ENCODE measurements at regions not wholly inside any gene's neighbourhood (a gene's known extent, or its start where the extent isn't known, plus 50 kb on each side); places are given as distances from the start of the nearest gene placed in this dataset.

DNA sequence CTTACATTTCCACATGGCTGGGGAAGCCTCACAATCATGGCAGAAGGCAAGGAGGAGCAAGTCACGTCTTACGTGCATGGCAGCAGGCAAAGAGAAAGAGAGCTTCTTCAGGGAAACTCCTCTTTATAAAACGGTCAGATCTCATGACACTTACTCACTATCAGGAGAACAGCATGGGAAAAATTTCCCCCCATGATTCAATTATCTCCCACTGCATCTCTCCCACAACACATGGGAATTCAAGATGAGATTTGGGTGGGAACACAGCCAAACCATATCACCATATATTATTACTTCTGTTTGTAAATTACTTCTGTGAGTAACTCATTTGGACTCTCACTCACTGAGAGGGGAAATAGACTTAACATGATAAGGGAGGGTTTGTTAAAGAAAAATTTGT, 1496.8 kb upstream of the TMEM132C start:
- H3K4me3 ChIP-seq = no peak overlapping the region
- H3K27ac ChIP-seq = no peak overlapping the region
- no peaks in the 10 kb centered on the region for H3K4me1 ChIP-seq
- TF ChIP-seq, protein P1, sequence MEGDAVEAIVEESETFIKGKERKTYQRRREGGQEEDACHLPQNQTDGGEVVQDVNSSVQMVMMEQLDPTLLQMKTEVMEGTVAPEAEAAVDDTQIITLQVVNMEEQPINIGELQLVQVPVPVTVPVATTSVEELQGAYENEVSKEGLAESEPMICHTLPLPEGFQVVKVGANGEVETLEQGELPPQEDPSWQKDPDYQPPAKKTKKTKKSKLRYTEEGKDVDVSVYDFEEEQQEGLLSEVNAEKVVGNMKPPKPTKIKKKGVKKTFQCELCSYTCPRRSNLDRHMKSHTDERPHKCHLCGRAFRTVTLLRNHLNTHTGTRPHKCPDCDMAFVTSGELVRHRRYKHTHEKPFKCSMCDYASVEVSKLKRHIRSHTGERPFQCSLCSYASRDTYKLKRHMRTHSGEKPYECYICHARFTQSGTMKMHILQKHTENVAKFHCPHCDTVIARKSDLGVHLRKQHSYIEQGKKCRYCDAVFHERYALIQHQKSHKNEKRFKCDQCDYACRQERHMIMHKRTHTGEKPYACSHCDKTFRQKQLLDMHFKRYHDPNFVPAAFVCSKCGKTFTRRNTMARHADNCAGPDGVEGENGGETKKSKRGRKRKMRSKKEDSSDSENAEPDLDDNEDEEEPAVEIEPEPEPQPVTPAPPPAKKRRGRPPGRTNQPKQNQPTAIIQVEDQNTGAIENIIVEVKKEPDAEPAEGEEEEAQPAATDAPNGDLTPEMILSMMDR (IDR thresholded peaks at IDR 0.05) = no peak
- no peak for TF ChIP-seq POLR2A (IDR thresholded peaks at IDR 0.05)
- no peak for DNase-seq
- H3K9me3 ChIP-seq = peaks cover 0 to 6% (median under 1%) of the 10 kb centered on the region in 4 donors
- no peaks in the 10 kb centered on the region for H3K27me3 ChIP-seq
- no peaks in the 10 kb centered on the region for H3K36me3 ChIP-seq

DNA sequence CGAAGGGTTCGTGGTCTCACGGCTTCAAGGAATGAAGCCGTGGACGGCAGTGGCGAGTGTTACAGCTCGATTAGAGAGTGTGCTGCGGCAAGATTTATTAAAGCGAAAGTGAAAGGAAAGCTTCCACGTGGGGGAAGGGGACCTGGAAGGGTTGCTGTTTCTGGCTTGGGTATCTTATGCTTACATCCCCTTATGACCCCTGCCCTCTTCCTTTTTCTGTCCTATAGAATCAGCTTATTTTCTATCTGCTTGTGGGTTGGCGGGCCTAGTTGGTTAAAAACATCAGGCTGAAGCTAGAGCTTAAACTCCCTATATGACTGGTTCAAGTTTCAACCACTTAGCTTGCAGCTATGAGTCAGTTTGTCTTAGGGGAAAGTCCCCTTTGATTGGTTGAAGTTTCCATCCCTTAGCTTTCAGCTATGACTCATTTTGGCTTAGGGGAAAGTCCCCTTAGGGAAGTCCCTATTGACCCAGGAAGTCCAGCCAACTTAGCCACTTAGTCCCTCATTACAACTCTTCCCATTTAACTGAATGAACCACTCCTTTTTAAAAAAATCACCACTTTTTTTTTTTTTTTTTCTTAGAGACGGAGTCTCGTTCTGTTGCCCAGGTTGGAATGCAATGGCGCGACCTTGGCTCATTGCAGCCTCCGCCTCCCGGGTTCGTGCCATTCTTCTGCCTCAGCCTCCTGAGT, 1494.7 kb upstream of the TMEM132C start:
- peak in 2 of 3 donors; percentile 31 to 71 for DNase-seq
- Histone ChIP-seq H3K4me1 (no peaks in the 10 kb centered on the region), H3K9me3 (peaks cover 0 to 2% (median 0%) of the 10 kb centered on the region in 4 donors), H3K36me3 (no peaks in the 10 kb centered on the region), H3K27me3 (no peaks in the 10 kb centered on the region), H3K4me3 (peak overlapping the region; percentile 23 to 43 (median 38)), H3K27ac (peak overlapping the region; percentile 58 to 68 (median 64))
- no peak for TF ChIP-seq POLR2A (IDR thresholded peaks at IDR 0.05)
- TF ChIP-seq, protein P1 (IDR thresholded peaks at IDR 0.05) = no peak

DNA sequence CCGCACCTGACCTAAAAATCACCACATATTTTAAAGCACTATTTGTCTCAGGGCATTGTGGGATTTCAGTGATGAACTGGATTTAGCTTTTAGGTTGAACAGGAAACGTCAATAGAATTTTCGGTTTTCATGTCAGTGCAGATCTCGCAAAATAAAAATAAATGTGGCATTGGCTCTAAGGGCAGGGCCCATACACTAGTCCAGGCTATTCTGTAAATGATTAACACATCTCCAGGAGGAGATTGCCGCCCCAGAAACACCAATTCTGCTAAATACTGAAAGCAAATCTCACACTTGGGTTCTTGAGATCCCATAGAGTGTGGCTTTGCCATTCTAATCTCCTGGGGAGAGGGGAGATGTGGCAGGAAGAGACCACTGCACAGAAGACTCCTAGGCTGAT, 1494.0 kb upstream of the TMEM132C start:
- H3K36me3 ChIP-seq = no peaks in the 10 kb centered on the region
- H3K27ac ChIP-seq = no peak overlapping the region
- no peaks in the 10 kb centered on the region for H3K9me3 ChIP-seq
- no peaks in the 10 kb centered on the region for H3K4me1 ChIP-seq
- TF ChIP-seq, protein P1 (IDR thresholded peaks at IDR 0.05) = no peak
- TF ChIP-seq POLR2A (IDR thresholded peaks at IDR 0.05) = no peak
- no peak for DNase-seq
- H3K4me3 ChIP-seq = no peak overlapping the region
- no peaks in the 10 kb centered on the region for H3K27me3 ChIP-seq

DNA sequence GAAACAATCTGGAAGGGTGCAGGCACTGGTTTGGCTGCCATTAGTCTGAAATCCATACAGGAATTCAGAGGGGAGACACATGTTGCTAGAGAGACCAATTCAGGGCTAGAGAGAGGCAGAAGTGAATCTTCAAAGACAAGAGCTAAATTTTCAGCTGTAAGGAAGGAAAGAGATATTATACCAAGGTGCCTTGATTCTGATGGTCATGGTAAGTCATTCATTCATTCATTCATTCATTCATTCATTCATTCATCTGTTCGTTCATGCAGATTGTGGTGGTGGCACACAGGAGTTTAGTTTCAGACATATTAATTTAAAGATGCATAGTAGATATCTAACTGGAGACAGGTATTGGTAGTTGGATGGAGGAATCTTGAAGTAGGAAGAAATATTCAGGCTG, 1493.5 kb upstream of the TMEM132C start:
- TF ChIP-seq, protein P1 (IDR thresholded peaks at IDR 0.05) = no peak
- no peak for TF ChIP-seq POLR2A (IDR thresholded peaks at IDR 0.05)
- no peaks in the 10 kb centered on the region for H3K36me3 ChIP-seq
- DNase-seq = no peak
- H3K27me3 ChIP-seq = no peaks in the 10 kb centered on the region
- no peaks in the 10 kb centered on the region for H3K9me3 ChIP-seq
- H3K27ac ChIP-seq = no peak overlapping the region
- no peak overlapping the region for H3K4me3 ChIP-seq
- H3K4me1 ChIP-seq = no peaks in the 10 kb centered on the region

DNA sequence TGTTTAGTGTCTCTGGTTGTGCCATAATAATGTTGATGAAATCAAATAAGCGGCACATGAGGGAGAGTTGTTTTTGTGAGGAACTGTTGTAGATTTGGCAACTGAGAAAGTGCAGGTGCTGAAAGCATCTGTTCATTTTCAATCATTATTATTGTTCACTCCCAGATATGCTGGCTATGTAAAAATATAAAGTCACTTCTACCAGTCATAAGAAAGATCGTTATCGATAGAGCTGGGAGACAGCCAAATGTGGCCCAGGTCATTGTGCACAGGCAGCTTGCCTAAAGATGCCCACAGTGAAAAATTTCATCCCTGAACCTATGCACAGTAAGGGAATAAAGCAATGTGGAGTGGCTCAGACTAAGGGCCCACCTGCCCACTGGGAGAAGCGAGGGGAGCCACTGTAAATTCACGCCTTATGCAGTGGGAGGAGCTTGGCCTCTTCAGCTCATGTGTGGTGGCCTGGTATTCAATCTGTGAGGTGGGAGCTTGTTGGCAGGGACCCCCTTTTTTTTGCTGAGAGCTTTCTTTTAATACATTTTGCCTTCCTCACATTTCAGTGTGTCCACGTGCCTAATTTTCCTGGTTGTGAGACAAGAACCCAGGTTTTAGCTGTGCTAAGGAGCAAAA, 1490.8 kb upstream of the TMEM132C start:
- Histone ChIP-seq H3K27ac (no peak overlapping the region), H3K9me3 (no peaks in the 10 kb centered on the region), H3K4me3 (no peak overlapping the region), H3K27me3 (no peaks in the 10 kb centered on the region), H3K36me3 (no peaks in the 10 kb centered on the region), H3K4me1 (no peaks in the 10 kb centered on the region)
- no peak for DNase-seq
- no peak for TF ChIP-seq POLR2A (IDR thresholded peaks at IDR 0.05)
- TF ChIP-seq, protein P1 (IDR thresholded peaks at IDR 0.05) = no peak
